ENCODE measurements at regions not wholly inside any gene's neighbourhood (a gene's known extent, or its start where the extent isn't known, plus 50 kb on each side); places are given as distances from the start of the nearest gene placed in this dataset.

GRCh38 chr9:103266064-103266463 lies 270.9 kb downstream of the CYLC2 start:
- TF ChIP-seq CTCF (IDR thresholded peaks at IDR 0.05; ENCODE audit: low read depth, low read length): no peak
- DNase-seq (ENCODE audit: low read depth in 2 of 2): no peak

GRCh38 chr9:103277240-103277639 lies 282.1 kb downstream of the CYLC2 start:
- no peak for DNase-seq (ENCODE audit: low read depth in 2 of 2)
- TF ChIP-seq CTCF (IDR thresholded peaks at IDR 0.05; ENCODE audit: low read depth, low read length): no peak

More at GRCh38 chr9:103266064-103266463, 270.9 kb downstream of the CYLC2 start:
- H3K4me3 ChIP-seq (replicated peaks in 1 of 2; ENCODE audit: low read depth in 2 of 2, low read length in 2 of 2): no peak overlapping the region

GRCh38 chr9:103281126-103281525 lies 286.0 kb downstream of the CYLC2 start:
- no peak for TF ChIP-seq CTCF (IDR thresholded peaks at IDR 0.05; ENCODE audit: low read depth, low read length)
- DNase-seq (ENCODE audit: low read depth in 2 of 2): no peak
- no peak overlapping the region for H3K4me3 ChIP-seq (replicated peaks in 1 of 2; ENCODE audit: low read depth in 2 of 2, low read length in 2 of 2)

More at GRCh38 chr9:103277240-103277639, 282.1 kb downstream of the CYLC2 start:
- H3K4me3 ChIP-seq (replicated peaks in 1 of 2; ENCODE audit: low read depth in 2 of 2, low read length in 2 of 2): no peak overlapping the region

GRCh38 chr9:103287361-103287760 lies 292.2 kb downstream of the CYLC2 start:
- TF ChIP-seq CTCF (IDR thresholded peaks at IDR 0.05; ENCODE audit: low read depth, low read length): no peak
- no peak overlapping the region for H3K4me3 ChIP-seq (replicated peaks in 1 of 2; ENCODE audit: low read depth in 2 of 2, low read length in 2 of 2)
- no peak for DNase-seq (ENCODE audit: low read depth in 2 of 2)

- H3K4me3 ChIP-seq (replicated peaks in 1 of 2; ENCODE audit: low read depth in 2 of 2, low read length in 2 of 2): no peak overlapping the region
- no peak for DNase-seq (ENCODE audit: low read depth in 2 of 2)
- no peak for TF ChIP-seq CTCF (IDR thresholded peaks at IDR 0.05; ENCODE audit: low read depth, low read length)
These were observed 301.1 kb downstream of the CYLC2 start for GRCh38 chr9:103296189-103296588.

- DNase-seq (ENCODE audit: low read depth in 2 of 2): no peak
- no peak for TF ChIP-seq CTCF (IDR thresholded peaks at IDR 0.05; ENCODE audit: low read depth, low read length)
- H3K4me3 ChIP-seq (replicated peaks in 1 of 2; ENCODE audit: low read depth in 2 of 2, low read length in 2 of 2): no peak overlapping the region
These were observed 305.9 kb downstream of the CYLC2 start for GRCh38 chr9:103301051-103301450.

GRCh38 chr9:103304797-103305196 lies 309.7 kb downstream of the CYLC2 start:
- TF ChIP-seq CTCF (IDR thresholded peaks at IDR 0.05; ENCODE audit: low read depth, low read length): no peak
- no peak overlapping the region for H3K4me3 ChIP-seq (replicated peaks in 1 of 2; ENCODE audit: low read depth in 2 of 2, low read length in 2 of 2)
- no peak for DNase-seq (ENCODE audit: low read depth in 2 of 2)
